ENCODE measurements at regions not wholly inside any gene's neighbourhood (a gene's known extent, or its start where the extent isn't known, plus 50 kb on each side); places are given as distances from the start of the nearest gene placed in this dataset.

- no peak for DNase-seq (ENCODE audit: low read depth, low spot score)
- TF ChIP-seq ZNF274 (IDR thresholded peaks at IDR 0.05; ENCODE audit: low read depth, low read length) (no peak), YY1 (IDR thresholded peaks at IDR 0.05; ENCODE audit: insufficient read depth, insufficient read length) (no peak), SUZ12 (IDR thresholded peaks at IDR 0.05; ENCODE audit: extremely low read depth, insufficient read depth, insufficient read length) (no peak)
- Histone ChIP-seq H3K4me1 (ENCODE audit: insufficient read depth, insufficient read length) (no peaks in the 10 kb centered on the region), H3K4me3 (ENCODE audit: insufficient read length, low read depth) (no peak overlapping the region), H3K27me3 (ENCODE audit: insufficient read depth, insufficient read length) (no peaks in the 10 kb centered on the region), H3K9me3 (ENCODE audit: insufficient read depth, low read length) (no peaks in the 10 kb centered on the region), H3K36me3 (ENCODE audit: insufficient read depth, insufficient read length, low read length) (no peaks in the 10 kb centered on the region), H3K9ac (ENCODE audit: insufficient read length, low read depth) (no peak overlapping the region)
Observed at GRCh38 chr5:51746023-51746422, 362.8 kb downstream of the ISL1 start.

- DNase-seq (ENCODE audit: low read depth, low spot score) = no peak
- Histone ChIP-seq H3K36me3 (ENCODE audit: insufficient read depth, insufficient read length, low read length) (no peaks in the 10 kb centered on the region), H3K4me3 (ENCODE audit: insufficient read length, low read depth) (no peak overlapping the region), H3K27me3 (ENCODE audit: insufficient read depth, insufficient read length) (no peaks in the 10 kb centered on the region), H3K4me1 (ENCODE audit: insufficient read depth, insufficient read length) (no peaks in the 10 kb centered on the region), H3K9ac (ENCODE audit: insufficient read length, low read depth) (no peak overlapping the region), H3K9me3 (ENCODE audit: insufficient read depth, low read length) (no peaks in the 10 kb centered on the region)
- TF ChIP-seq YY1 (IDR thresholded peaks at IDR 0.05; ENCODE audit: insufficient read depth, insufficient read length) (no peak), ZNF274 (IDR thresholded peaks at IDR 0.05; ENCODE audit: low read depth, low read length) (no peak)
Observed at GRCh38 chr5:51748647-51749046, 365.4 kb downstream of the ISL1 start.
